ENCODE measurements at regions not wholly inside any gene's neighbourhood (a gene's known extent, or its start where the extent isn't known, plus 50 kb on each side); places are given as distances from the start of the nearest gene placed in this dataset.

- Histone ChIP-seq H3K27me3 (ENCODE audit: low read length) (no peaks in the 10 kb centered on the region), H3K9ac (ENCODE audit: low read length) (no peak overlapping the region), H3K4me2 (ENCODE audit: low read depth, low read length, poor library complexity, severe bottlenecking) (no peak overlapping the region), H3K4me3 (ENCODE audit: low read length) (no peak overlapping the region), H3K4me1 (ENCODE audit: low read length) (no peaks in the 10 kb centered on the region), H4K20me1 (ENCODE audit: insufficient read depth, low read depth, low read length) (no peaks in the 10 kb centered on the region), H3K36me3 (ENCODE audit: insufficient read depth, low read length) (no peaks in the 10 kb centered on the region), H3K79me2 (ENCODE audit: low read length) (no peaks in the 10 kb centered on the region), H3K27ac (ENCODE audit: low read length) (no peak overlapping the region), H3K9me3 (ENCODE audit: low read length) (no peaks in the 10 kb centered on the region), H2AFZ (ENCODE audit: low read length) (no peak overlapping the region), H3K9me2 (replicated peaks; ENCODE audit: insufficient read depth, low read length) (no peaks in the 10 kb centered on the region)
- DNase-seq: no peak
These were observed 346.4 kb upstream of the SLC24A2 start for GRCh38 chr9:20135119-20135697.

- Histone ChIP-seq H3K9me3 (ENCODE audit: low read length) (no peaks in the 10 kb centered on the region), H3K36me3 (ENCODE audit: insufficient read depth, low read length) (no peaks in the 10 kb centered on the region), H3K79me2 (ENCODE audit: low read length) (no peaks in the 10 kb centered on the region), H3K9me2 (replicated peaks; ENCODE audit: insufficient read depth, low read length) (no peaks in the 10 kb centered on the region), H3K4me3 (ENCODE audit: low read length) (no peak overlapping the region), H3K27me3 (ENCODE audit: low read length) (no peaks in the 10 kb centered on the region), H3K4me2 (ENCODE audit: low read depth, low read length, poor library complexity, severe bottlenecking) (no peak overlapping the region), H2AFZ (ENCODE audit: low read length) (no peak overlapping the region), H3K9ac (ENCODE audit: low read length) (no peak overlapping the region), H3K4me1 (ENCODE audit: low read length) (no peaks in the 10 kb centered on the region), H4K20me1 (ENCODE audit: insufficient read depth, low read depth, low read length) (no peaks in the 10 kb centered on the region), H3K27ac (ENCODE audit: low read length) (no peak overlapping the region)
- DNase-seq: no peak
These were observed 336.9 kb upstream of the SLC24A2 start for GRCh38 chr9:20125727-20126126.

GRCh38 chr9:20119566-20119965 lies 330.7 kb upstream of the SLC24A2 start:
- no peak overlapping the region for H3K4me2 ChIP-seq (ENCODE audit: low read depth, low read length, poor library complexity, severe bottlenecking)
- no peak overlapping the region for H3K4me3 ChIP-seq (ENCODE audit: low read length)
- H3K9me3 ChIP-seq (ENCODE audit: low read length): no peaks in the 10 kb centered on the region
- no peaks in the 10 kb centered on the region for H3K79me2 ChIP-seq (ENCODE audit: low read length)
- no peaks in the 10 kb centered on the region for H4K20me1 ChIP-seq (ENCODE audit: insufficient read depth, low read depth, low read length)
- H3K36me3 ChIP-seq (ENCODE audit: insufficient read depth, low read length): no peaks in the 10 kb centered on the region
- H3K27ac ChIP-seq (ENCODE audit: low read length): no peak overlapping the region
- H3K9ac ChIP-seq (ENCODE audit: low read length): no peak overlapping the region
- no peaks in the 10 kb centered on the region for H3K27me3 ChIP-seq (ENCODE audit: low read length)
- H3K4me1 ChIP-seq (ENCODE audit: low read length): no peaks in the 10 kb centered on the region
- DNase-seq: no peak
- no peak overlapping the region for H2AFZ ChIP-seq (ENCODE audit: low read length)
- no peaks in the 10 kb centered on the region for H3K9me2 ChIP-seq (replicated peaks; ENCODE audit: insufficient read depth, low read length)

GRCh38 chr9:20117986-20118385 lies 329.1 kb upstream of the SLC24A2 start:
- H3K27me3 ChIP-seq (ENCODE audit: low read length): no peaks in the 10 kb centered on the region
- no peaks in the 10 kb centered on the region for H3K9me2 ChIP-seq (replicated peaks; ENCODE audit: insufficient read depth, low read length)
- H3K36me3 ChIP-seq (ENCODE audit: insufficient read depth, low read length): no peaks in the 10 kb centered on the region
- no peak overlapping the region for H3K4me2 ChIP-seq (ENCODE audit: low read depth, low read length, poor library complexity, severe bottlenecking)
- no peaks in the 10 kb centered on the region for H4K20me1 ChIP-seq (ENCODE audit: insufficient read depth, low read depth, low read length)
- H3K9ac ChIP-seq (ENCODE audit: low read length): no peak overlapping the region
- H3K27ac ChIP-seq (ENCODE audit: low read length): no peak overlapping the region
- no peak overlapping the region for H3K4me3 ChIP-seq (ENCODE audit: low read length)
- no peaks in the 10 kb centered on the region for H3K9me3 ChIP-seq (ENCODE audit: low read length)
- H2AFZ ChIP-seq (ENCODE audit: low read length): no peak overlapping the region
- H3K4me1 ChIP-seq (ENCODE audit: low read length): no peaks in the 10 kb centered on the region
- H3K79me2 ChIP-seq (ENCODE audit: low read length): no peaks in the 10 kb centered on the region
- no peak for DNase-seq

- H3K4me1 ChIP-seq (ENCODE audit: low read length): no peaks in the 10 kb centered on the region
- H3K27me3 ChIP-seq (ENCODE audit: low read length): no peaks in the 10 kb centered on the region
- DNase-seq: no peak
- H3K9me3 ChIP-seq (ENCODE audit: low read length): no peaks in the 10 kb centered on the region
- H3K4me3 ChIP-seq (ENCODE audit: low read length): no peak overlapping the region
- H3K79me2 ChIP-seq (ENCODE audit: low read length): no peaks in the 10 kb centered on the region
- no peak overlapping the region for H2AFZ ChIP-seq (ENCODE audit: low read length)
- no peaks in the 10 kb centered on the region for H3K36me3 ChIP-seq (ENCODE audit: insufficient read depth, low read length)
- no peak overlapping the region for H3K4me2 ChIP-seq (ENCODE audit: low read depth, low read length, poor library complexity, severe bottlenecking)
- H4K20me1 ChIP-seq (ENCODE audit: insufficient read depth, low read depth, low read length): no peaks in the 10 kb centered on the region
- no peak overlapping the region for H3K27ac ChIP-seq (ENCODE audit: low read length)
- H3K9ac ChIP-seq (ENCODE audit: low read length): no peak overlapping the region
- no peaks in the 10 kb centered on the region for H3K9me2 ChIP-seq (replicated peaks; ENCODE audit: insufficient read depth, low read length)
These were observed 328.6 kb upstream of the SLC24A2 start for GRCh38 chr9:20117482-20117881.

- no peak for DNase-seq
- no peak overlapping the region for H3K27ac ChIP-seq (ENCODE audit: low read length)
- H2AFZ ChIP-seq (ENCODE audit: low read length): no peak overlapping the region
- no peaks in the 10 kb centered on the region for H3K4me1 ChIP-seq (ENCODE audit: low read length)
- H3K27me3 ChIP-seq (ENCODE audit: low read length): no peaks in the 10 kb centered on the region
- H3K9me3 ChIP-seq (ENCODE audit: low read length): no peaks in the 10 kb centered on the region
- no peaks in the 10 kb centered on the region for H3K36me3 ChIP-seq (ENCODE audit: insufficient read depth, low read length)
- no peaks in the 10 kb centered on the region for H4K20me1 ChIP-seq (ENCODE audit: insufficient read depth, low read depth, low read length)
- H3K4me3 ChIP-seq (ENCODE audit: low read length): no peak overlapping the region
- no peak overlapping the region for H3K4me2 ChIP-seq (ENCODE audit: low read depth, low read length, poor library complexity, severe bottlenecking)
- H3K79me2 ChIP-seq (ENCODE audit: low read length): no peaks in the 10 kb centered on the region
- H3K9ac ChIP-seq (ENCODE audit: low read length): no peak overlapping the region
- H3K9me2 ChIP-seq (replicated peaks; ENCODE audit: insufficient read depth, low read length): no peaks in the 10 kb centered on the region
These were observed 326.1 kb upstream of the SLC24A2 start for GRCh38 chr9:20114974-20115373.

GRCh38 chr9:20112205-20112783 lies 323.5 kb upstream of the SLC24A2 start:
- no peaks in the 10 kb centered on the region for H3K4me1 ChIP-seq (ENCODE audit: low read length)
- no peaks in the 10 kb centered on the region for H3K36me3 ChIP-seq (ENCODE audit: insufficient read depth, low read length)
- no peaks in the 10 kb centered on the region for H3K79me2 ChIP-seq (ENCODE audit: low read length)
- H3K27ac ChIP-seq (ENCODE audit: low read length): no peak overlapping the region
- H3K9me2 ChIP-seq (replicated peaks; ENCODE audit: insufficient read depth, low read length): no peaks in the 10 kb centered on the region
- H2AFZ ChIP-seq (ENCODE audit: low read length): no peak overlapping the region
- H4K20me1 ChIP-seq (ENCODE audit: insufficient read depth, low read depth, low read length): no peaks in the 10 kb centered on the region
- H3K4me3 ChIP-seq (ENCODE audit: low read length): no peak overlapping the region
- H3K9me3 ChIP-seq (ENCODE audit: low read length): no peaks in the 10 kb centered on the region
- no peak overlapping the region for H3K9ac ChIP-seq (ENCODE audit: low read length)
- no peak overlapping the region for H3K4me2 ChIP-seq (ENCODE audit: low read depth, low read length, poor library complexity, severe bottlenecking)
- H3K27me3 ChIP-seq (ENCODE audit: low read length): no peaks in the 10 kb centered on the region
- no peak for DNase-seq

- Histone ChIP-seq H3K27ac (ENCODE audit: low read length) (no peak overlapping the region), H2AFZ (ENCODE audit: low read length) (no peak overlapping the region), H3K4me1 (ENCODE audit: low read length) (no peaks in the 10 kb centered on the region), H3K4me2 (ENCODE audit: low read depth, low read length, poor library complexity, severe bottlenecking) (no peak overlapping the region), H3K36me3 (ENCODE audit: insufficient read depth, low read length) (no peaks in the 10 kb centered on the region), H3K9me3 (ENCODE audit: low read length) (no peaks in the 10 kb centered on the region), H3K79me2 (ENCODE audit: low read length) (no peaks in the 10 kb centered on the region), H3K27me3 (ENCODE audit: low read length) (no peaks in the 10 kb centered on the region), H3K4me3 (ENCODE audit: low read length) (no peak overlapping the region), H3K9ac (ENCODE audit: low read length) (no peak overlapping the region), H3K9me2 (replicated peaks; ENCODE audit: insufficient read depth, low read length) (no peaks in the 10 kb centered on the region), H4K20me1 (ENCODE audit: insufficient read depth, low read depth, low read length) (no peaks in the 10 kb centered on the region)
- no peak for DNase-seq
These were observed 322.5 kb upstream of the SLC24A2 start for GRCh38 chr9:20111173-20111843.
